ENCODE measurements at regions not wholly inside any gene's neighbourhood (a gene's known extent, or its start where the extent isn't known, plus 50 kb on each side); places are given as distances from the start of the nearest gene placed in this dataset.

DNA sequence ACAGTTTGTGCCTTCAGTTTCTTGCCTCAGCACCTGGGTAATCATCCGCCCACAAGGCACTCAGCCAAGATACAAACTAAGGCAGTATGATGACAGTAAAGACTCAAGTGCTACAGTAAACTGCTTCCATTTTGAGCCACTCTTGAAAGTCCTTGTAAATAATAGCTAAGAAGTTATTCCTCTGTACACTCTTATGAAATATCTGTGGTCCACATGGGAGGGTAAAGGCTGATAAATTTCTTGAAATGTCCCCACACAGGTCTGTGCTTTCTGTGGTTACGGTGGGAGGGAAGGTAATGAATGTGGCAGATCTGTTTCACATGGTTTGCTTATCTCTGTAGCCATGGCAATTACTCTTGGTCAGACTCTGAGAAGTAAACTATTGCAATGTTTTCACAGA, 551.0 kb upstream of the ZWINT start:
- TF ChIP-seq, protein P1, sequence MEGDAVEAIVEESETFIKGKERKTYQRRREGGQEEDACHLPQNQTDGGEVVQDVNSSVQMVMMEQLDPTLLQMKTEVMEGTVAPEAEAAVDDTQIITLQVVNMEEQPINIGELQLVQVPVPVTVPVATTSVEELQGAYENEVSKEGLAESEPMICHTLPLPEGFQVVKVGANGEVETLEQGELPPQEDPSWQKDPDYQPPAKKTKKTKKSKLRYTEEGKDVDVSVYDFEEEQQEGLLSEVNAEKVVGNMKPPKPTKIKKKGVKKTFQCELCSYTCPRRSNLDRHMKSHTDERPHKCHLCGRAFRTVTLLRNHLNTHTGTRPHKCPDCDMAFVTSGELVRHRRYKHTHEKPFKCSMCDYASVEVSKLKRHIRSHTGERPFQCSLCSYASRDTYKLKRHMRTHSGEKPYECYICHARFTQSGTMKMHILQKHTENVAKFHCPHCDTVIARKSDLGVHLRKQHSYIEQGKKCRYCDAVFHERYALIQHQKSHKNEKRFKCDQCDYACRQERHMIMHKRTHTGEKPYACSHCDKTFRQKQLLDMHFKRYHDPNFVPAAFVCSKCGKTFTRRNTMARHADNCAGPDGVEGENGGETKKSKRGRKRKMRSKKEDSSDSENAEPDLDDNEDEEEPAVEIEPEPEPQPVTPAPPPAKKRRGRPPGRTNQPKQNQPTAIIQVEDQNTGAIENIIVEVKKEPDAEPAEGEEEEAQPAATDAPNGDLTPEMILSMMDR (conservative IDR thresholded peaks at IDR 0.05 in 1 of 2, IDR thresholded peaks at IDR 0.05 in 1 of 2; ENCODE audit: extremely low read depth in 1 of 2, insufficient read depth in 1 of 2, low read depth in 1 of 2, low read length in 2 of 2), result no peak
- no peak for TF ChIP-seq EZH2 (IDR thresholded peaks at IDR 0.05; ENCODE audit: borderline replicate concordance, low read length)
